Ishikawa (cell line): ENCODE measurements at regions not wholly inside any gene's neighbourhood (a gene's known extent, or its start where the extent isn't known, plus 50 kb on each side); places are given as distances from the start of the nearest gene placed in this dataset.

Experiments used
- CEBPB ChIP-seq: IDR thresholded peaks from 2 replicates; pipeline ENCODE4 v1.6.1; 2012
- EP300 ChIP-seq: IDR thresholded peaks from 2 replicates; pipeline ENCODE4 v1.6.1; 2012; ENCODE audit warnings: borderline replicate concordance
- RAD21 ChIP-seq: IDR thresholded peaks from 2 replicates; pipeline ENCODE4 v1.6.1; 2012; ENCODE audit warnings: low read depth
- YY1 ChIP-seq: IDR thresholded peaks from 2 replicates; pipeline ENCODE4 v1.6.1; 2012; ENCODE audit warnings: low read depth
- ZBTB7A ChIP-seq: IDR thresholded peaks from 2 replicates; pipeline ENCODE4 v1.6.1; 2012; ENCODE audit warnings: low read depth

DNA sequence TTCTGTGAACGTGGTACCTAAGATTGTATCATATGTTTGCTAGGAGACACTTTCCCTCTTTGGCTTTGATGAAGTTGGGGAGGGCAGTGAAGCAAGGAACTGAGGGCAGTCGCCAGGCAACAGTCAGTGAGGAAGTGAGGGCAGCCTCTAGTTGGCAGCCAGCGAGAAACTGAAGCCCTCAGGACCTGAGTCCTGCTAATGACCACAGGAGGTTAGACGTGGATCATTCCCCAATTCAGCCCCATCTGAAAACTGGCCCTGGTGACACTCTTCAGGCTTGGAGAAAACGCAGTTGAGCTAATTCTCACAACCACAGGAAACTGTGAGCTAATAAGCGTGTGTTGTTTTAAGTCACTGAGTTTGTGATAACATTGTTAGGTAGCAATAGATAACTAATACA is 84.5 kb upstream of the REG3G start:
- no peak for TF ChIP-seq RAD21
- no peak for TF ChIP-seq YY1
- no peak for TF ChIP-seq CEBPB
- no peak for TF ChIP-seq ZBTB7A
- no peak for TF ChIP-seq EP300
